Progenitor cell of endocrine pancreas (in vitro differentiated cells): ENCODE measurements at regions not wholly inside any gene's neighbourhood (a gene's known extent, or its start where the extent isn't known, plus 50 kb on each side); places are given as distances from the start of the nearest gene placed in this dataset.
A peak's percentile ranks its signal among the peaks of the same experiment; 100 is the strongest.

Source experiments
- DNase-seq: peaks from one replicate; pipeline ENCODE4 v3.0.0; 2021; ENCODE audit warnings: low spot score; ENCODE audit not compliant: unreplicated experiment
- H3K27ac Mint-ChIP-seq: 2 replicates; pipeline ENCODE4 v1.8.0; 2021; ENCODE audit warnings: mild to moderate bottlenecking, moderate library complexity, mixed read lengths
- H3K27me3 Mint-ChIP-seq: 2 replicates; pipeline ENCODE4 v1.8.0; 2021; ENCODE audit warnings: mixed read lengths
- H3K36me3 Mint-ChIP-seq: 2 replicates; pipeline ENCODE4 v1.8.0; 2022; ENCODE audit warnings: mixed read lengths; ENCODE audit not compliant: insufficient read depth
- H3K4me1 Mint-ChIP-seq: 2 replicates; pipeline ENCODE4 v1.8.0; 2021; ENCODE audit warnings: low read depth, mixed read lengths
- H3K4me3 Mint-ChIP-seq: 2 replicates; pipeline ENCODE4 v1.8.0; 2021; ENCODE audit warnings: low read depth, mild to moderate bottlenecking, moderate library complexity, mixed read lengths
- H3K9me3 Mint-ChIP-seq: 2 replicates; pipeline ENCODE4 v1.8.0; 2021; ENCODE audit warnings: low read depth, mixed read lengths
- CTCF ChIP-seq: fragments of 200-600 bp; sonication (generic); IDR thresholded peaks from one replicate; pipeline ENCODE4 v1.5.0; 2021; ENCODE audit warnings: antibody characterized with exemption, mild to moderate bottlenecking; ENCODE audit not compliant: unreplicated experiment

GRCh38 chr5:38752012-38752536 lies 93.7 kb upstream of the OSMR start:
- no peak for DNase-seq
- no peak for TF ChIP-seq CTCF
- H3K27me3 Mint-ChIP-seq: peaks cover 12% of the 10 kb centered on the region
- H3K36me3 Mint-ChIP-seq: no peaks in the 10 kb centered on the region
- no peak overlapping the region for H3K27ac Mint-ChIP-seq
- no peaks in the 10 kb centered on the region for H3K9me3 Mint-ChIP-seq
- H3K4me1 Mint-ChIP-seq: peaks cover 2% of the 10 kb centered on the region
- H3K4me3 Mint-ChIP-seq: no peak overlapping the region

GRCh38 chr5:38752622-38753021 lies 93.2 kb upstream of the OSMR start:
- no peaks in the 10 kb centered on the region for H3K9me3 Mint-ChIP-seq
- no peak overlapping the region for H3K27ac Mint-ChIP-seq
- peaks cover 12% of the 10 kb centered on the region for H3K27me3 Mint-ChIP-seq
- no peak for DNase-seq
- H3K4me3 Mint-ChIP-seq: no peak overlapping the region
- no peak for TF ChIP-seq CTCF
- H3K4me1 Mint-ChIP-seq: peaks cover 2% of the 10 kb centered on the region
- H3K36me3 Mint-ChIP-seq: no peaks in the 10 kb centered on the region

- Mint-ChIP-seq H3K4me3 (no peak overlapping the region), H3K36me3 (no peaks in the 10 kb centered on the region), H3K27ac (no peak overlapping the region), H3K4me1 (peaks cover 2% of the 10 kb centered on the region), H3K27me3 (peaks cover 12% of the 10 kb centered on the region), H3K9me3 (no peaks in the 10 kb centered on the region)
- TF ChIP-seq CTCF: no peak
- DNase-seq: no peak
Observed at GRCh38 chr5:38753141-38753540, 92.7 kb upstream of the OSMR start.

DNA sequence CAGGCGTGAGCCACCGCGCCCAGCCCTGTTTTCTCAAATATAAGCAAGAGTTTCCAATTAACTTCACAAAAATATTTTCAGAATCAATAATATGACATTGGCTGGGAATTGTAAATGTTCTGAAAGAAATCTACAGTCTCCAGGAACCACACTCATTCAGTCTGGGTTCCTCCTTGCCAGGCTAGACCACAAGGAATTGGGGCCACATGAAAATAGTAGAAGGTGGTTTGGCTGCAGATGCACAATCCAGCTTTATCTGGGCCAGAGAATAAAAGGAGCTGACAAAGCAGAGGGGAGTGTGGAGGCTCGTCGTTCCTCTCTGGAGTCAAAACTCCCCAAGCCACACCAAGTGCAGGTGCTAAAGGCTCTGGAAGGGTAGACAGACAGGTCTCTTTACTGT lies 92.0 kb upstream of the OSMR start:
- no peak for DNase-seq
- Mint-ChIP-seq H3K4me3 (no peak overlapping the region), H3K4me1 (peaks cover 2% of the 10 kb centered on the region), H3K27ac (no peak overlapping the region), H3K27me3 (peaks cover 10% of the 10 kb centered on the region), H3K9me3 (no peaks in the 10 kb centered on the region), H3K36me3 (no peaks in the 10 kb centered on the region)
- TF ChIP-seq CTCF: no peak

- TF ChIP-seq CTCF: peak; percentile 13
- Mint-ChIP-seq H3K4me1 (peaks cover 2% of the 10 kb centered on the region), H3K27ac (no peak overlapping the region), H3K36me3 (no peaks in the 10 kb centered on the region), H3K9me3 (no peaks in the 10 kb centered on the region), H3K4me3 (no peak overlapping the region), H3K27me3 (peaks cover 10% of the 10 kb centered on the region)
- DNase-seq: no peak
Observed at GRCh38 chr5:38755181-38755580, 90.6 kb upstream of the OSMR start.
